ENCODE measurements at regions not wholly inside any gene's neighbourhood (a gene's known extent, or its start where the extent isn't known, plus 50 kb on each side); places are given as distances from the start of the nearest gene placed in this dataset.

DNA sequence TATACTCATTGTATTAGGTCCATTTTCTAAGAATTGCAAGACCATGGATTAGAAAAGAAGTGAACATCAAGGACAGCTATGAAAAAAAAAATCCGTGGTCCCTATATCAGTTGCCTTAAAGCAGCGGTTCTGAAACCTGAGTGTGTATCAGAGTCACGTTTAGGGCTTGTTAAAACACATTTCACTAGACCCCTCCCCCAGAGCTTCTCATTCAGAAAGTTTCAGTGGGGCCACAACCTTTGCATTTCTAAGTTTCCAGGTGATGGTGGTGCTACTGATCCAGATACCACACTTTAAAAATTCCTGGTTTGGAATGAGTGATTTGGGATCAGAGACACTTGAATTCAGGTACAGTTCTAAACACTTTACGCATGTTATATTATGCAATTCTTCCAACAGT lies 96.1 kb upstream of the PRMT6 start:
- Mint-ChIP-seq H3K4me1 (no peaks in the 10 kb centered on the region), H3K27ac (no peak overlapping the region), H3K27me3 (no peaks in the 10 kb centered on the region), H3K36me3 (ENCODE audit: low read depth) (no peaks in the 10 kb centered on the region), H3K4me3 (no peak overlapping the region), H3K9me3 (no peaks in the 10 kb centered on the region)
- intact Hi-C loops (cut with micrococcal nuclease) = loop anchor here (10.0 kb wide), 1 partner anchor 184 kb away; the partner anchor contains the start of gene NTNG1
- no peak for DNase-seq

DNA sequence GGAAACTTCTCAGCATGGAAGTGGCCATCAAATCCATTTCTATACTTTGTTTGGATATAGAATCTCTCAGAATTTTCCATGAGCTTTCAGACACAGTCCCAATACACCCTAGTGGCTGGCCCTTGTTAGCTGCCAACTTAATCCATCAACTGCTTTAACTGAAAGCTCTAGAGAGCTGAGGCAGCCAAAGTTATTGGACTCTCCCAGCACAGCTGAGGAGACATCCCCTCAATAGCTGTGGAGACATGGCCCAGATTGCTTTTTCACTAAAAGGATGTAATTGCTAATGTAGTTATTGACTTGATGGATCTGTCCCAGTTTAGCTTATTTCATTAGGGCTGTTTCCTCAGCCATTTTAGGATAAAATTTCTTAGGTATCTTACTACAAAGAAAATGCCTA lies 94.8 kb upstream of the PRMT6 start:
- no peak for DNase-seq
- no peaks in the 10 kb centered on the region for H3K4me1 Mint-ChIP-seq
- intact Hi-C loops (cut with micrococcal nuclease) = loop anchor here (10.0 kb wide), 1 partner anchor 183 kb away; the partner anchor contains the start of gene NTNG1
- H3K27ac Mint-ChIP-seq = no peak overlapping the region
- no peaks in the 10 kb centered on the region for H3K36me3 Mint-ChIP-seq (ENCODE audit: low read depth)
- H3K27me3 Mint-ChIP-seq = no peaks in the 10 kb centered on the region
- H3K4me3 Mint-ChIP-seq = no peak overlapping the region
- no peaks in the 10 kb centered on the region for H3K9me3 Mint-ChIP-seq

DNA sequence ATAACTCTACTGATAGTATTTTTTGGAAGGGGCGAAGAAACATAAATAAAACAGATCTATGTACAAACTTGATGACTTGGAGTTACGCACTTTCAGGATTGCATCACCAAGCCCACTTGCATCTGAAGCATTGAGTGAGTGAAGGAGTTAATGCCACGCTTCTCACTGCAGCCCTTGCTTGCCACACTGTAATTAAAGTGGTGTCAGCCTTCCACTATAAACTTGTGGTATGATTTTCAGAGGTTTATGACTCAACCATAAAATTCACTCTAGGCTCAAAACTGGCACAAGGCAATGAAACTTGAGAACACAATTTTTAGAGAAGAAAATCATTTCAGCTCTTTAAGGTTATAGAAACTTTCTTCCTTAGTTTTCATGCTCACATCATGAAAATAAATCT lies 93.9 kb upstream of the PRMT6 start:
- intact Hi-C loops (cut with micrococcal nuclease) = loop anchor here (10.0 kb wide), 1 partner anchor 182 kb away; the partner anchor contains the start of gene NTNG1
- Mint-ChIP-seq H3K36me3 (ENCODE audit: low read depth) (no peaks in the 10 kb centered on the region), H3K27me3 (no peaks in the 10 kb centered on the region), H3K4me1 (no peaks in the 10 kb centered on the region), H3K27ac (no peak overlapping the region), H3K9me3 (no peaks in the 10 kb centered on the region), H3K4me3 (no peak overlapping the region)
- DNase-seq = no peak

DNA sequence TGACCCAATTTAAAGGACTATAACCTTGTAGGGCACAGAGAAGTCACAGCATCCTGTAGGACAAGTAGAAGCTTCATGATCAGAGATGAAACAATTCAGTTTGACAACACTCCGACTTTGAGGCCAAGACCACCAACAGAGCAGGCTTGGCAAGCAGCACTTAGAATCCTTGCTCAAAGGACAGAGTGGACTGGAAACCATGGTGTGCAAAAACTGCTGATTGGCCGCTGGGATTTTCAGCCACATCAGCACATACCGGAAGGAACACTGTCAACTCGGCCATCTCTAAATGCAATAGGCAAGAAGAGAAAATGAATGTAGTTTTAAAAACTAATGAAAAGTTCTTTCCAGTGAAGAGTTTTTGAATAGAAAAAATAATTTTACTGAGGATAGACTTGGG lies 92.0 kb upstream of the PRMT6 start:
- Mint-ChIP-seq H3K27ac (no peak overlapping the region), H3K27me3 (no peaks in the 10 kb centered on the region), H3K4me1 (no peaks in the 10 kb centered on the region), H3K9me3 (no peaks in the 10 kb centered on the region), H3K36me3 (ENCODE audit: low read depth) (no peaks in the 10 kb centered on the region), H3K4me3 (no peak overlapping the region)
- intact Hi-C loops (cut with micrococcal nuclease) = loop anchor here (10.0 kb wide), 1 partner anchor 180 kb away; the partner anchor contains the start of gene NTNG1
- no peak for DNase-seq

DNA sequence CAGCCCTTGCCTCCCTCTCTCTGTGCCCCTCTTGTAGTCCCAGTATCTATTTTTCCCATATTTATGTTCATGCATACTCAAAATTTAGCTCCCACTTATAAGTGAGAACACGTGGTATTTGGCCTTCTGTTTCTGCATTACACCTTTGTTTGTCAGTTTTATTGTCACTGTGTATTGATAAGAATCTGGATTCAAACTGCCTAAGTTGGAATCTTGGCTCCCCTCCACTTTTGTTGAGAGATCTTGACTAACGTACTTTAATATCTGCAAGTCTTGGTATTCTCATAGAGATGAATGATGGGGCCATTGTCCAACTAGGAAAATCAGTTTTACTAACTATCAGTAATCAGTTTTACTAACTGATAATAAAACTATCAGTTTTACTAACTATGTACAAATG lies 87.8 kb upstream of the PRMT6 start:
- no peak overlapping the region for H3K27ac Mint-ChIP-seq
- intact Hi-C loops (cut with micrococcal nuclease) = loop anchor here (10.0 kb wide), 1 partner anchor 176 kb away; the partner anchor contains the start of gene NTNG1

DNA sequence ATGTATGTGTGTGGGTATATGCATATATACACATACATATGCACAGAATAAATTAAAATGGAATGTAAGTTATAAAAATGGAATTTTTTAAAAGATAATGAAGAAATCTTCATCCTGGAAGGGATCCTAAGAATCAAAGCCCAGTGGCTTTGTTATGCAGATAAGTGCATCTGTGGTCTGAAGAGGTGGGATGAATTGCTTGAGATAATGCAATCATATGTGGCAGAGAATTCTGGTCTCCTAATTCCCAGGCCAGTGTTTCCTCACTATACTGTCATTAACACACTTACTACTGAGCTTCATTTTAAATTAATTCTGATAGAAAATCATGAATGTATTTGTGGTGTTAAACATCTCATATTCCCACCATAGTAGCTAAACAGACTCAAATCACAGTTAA lies 86.7 kb upstream of the PRMT6 start:
- DNase-seq = no peak
- Mint-ChIP-seq H3K27me3 (no peaks in the 10 kb centered on the region), H3K36me3 (ENCODE audit: low read depth) (no peaks in the 10 kb centered on the region), H3K9me3 (no peaks in the 10 kb centered on the region), H3K4me1 (no peaks in the 10 kb centered on the region), H3K4me3 (no peak overlapping the region), H3K27ac (no peak overlapping the region)
- intact Hi-C loops (cut with micrococcal nuclease) = loop anchor here (10.0 kb wide), 1 partner anchor 175 kb away; the partner anchor contains the start of gene NTNG1

More for the DNA sequence above, 87.8 kb upstream of the PRMT6 start:
- Mint-ChIP-seq H3K36me3 (ENCODE audit: low read depth) (no peaks in the 10 kb centered on the region), H3K27me3 (no peaks in the 10 kb centered on the region), H3K9me3 (no peaks in the 10 kb centered on the region), H3K4me3 (no peak overlapping the region), H3K4me1 (no peaks in the 10 kb centered on the region)
- DNase-seq = no peak

DNA sequence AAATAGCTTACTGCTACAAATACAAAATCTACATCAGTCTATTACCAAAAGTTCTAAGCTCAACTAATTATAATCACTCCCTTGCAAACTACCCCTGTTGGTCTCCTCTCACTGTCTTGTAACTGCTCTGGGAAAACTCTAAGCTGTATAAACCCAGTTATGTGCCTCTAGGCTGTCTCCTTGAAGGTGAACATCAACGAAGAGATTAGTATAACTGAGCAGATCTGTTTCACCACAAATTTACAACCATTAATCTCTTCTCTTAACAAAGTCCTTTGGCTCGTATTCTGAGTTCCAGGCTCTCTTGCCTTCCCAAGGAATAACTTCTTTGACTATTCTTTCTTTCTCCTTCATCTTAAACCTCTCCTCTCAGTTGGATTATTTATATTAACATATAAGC lies 84.4 kb upstream of the PRMT6 start:
- Mint-ChIP-seq H3K27me3 (no peaks in the 10 kb centered on the region), H3K4me1 (no peaks in the 10 kb centered on the region), H3K36me3 (ENCODE audit: low read depth) (no peaks in the 10 kb centered on the region), H3K27ac (no peak overlapping the region), H3K4me3 (no peak overlapping the region), H3K9me3 (no peaks in the 10 kb centered on the region)
- intact Hi-C loops (cut with micrococcal nuclease) = no loop called here
- DNase-seq = no peak

DNA sequence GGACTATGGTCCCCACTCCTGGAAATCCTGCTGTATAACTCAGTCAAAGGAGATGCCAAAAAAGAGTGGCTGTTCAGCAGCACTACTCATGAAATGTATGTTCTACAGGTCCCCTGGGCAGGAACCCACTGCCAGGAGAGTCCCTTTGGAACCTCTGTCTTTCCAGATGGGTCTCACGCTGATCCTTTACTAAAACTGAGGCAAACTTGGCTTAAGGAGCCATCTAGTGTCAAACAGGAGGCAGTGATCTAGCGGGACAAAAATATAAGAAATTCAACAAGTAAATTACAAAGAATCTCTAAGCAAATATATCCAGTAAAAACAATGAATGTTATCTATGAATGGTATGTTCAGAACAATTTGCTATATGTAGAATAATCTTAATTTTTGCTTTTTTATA lies 80.5 kb upstream of the PRMT6 start:
- no peak overlapping the region for H3K27ac Mint-ChIP-seq
- H3K27me3 Mint-ChIP-seq = no peaks in the 10 kb centered on the region
- no peaks in the 10 kb centered on the region for H3K36me3 Mint-ChIP-seq (ENCODE audit: low read depth)
- no peaks in the 10 kb centered on the region for H3K9me3 Mint-ChIP-seq
- no peaks in the 10 kb centered on the region for H3K4me1 Mint-ChIP-seq
- no peak overlapping the region for H3K4me3 Mint-ChIP-seq
- intact Hi-C loops (cut with micrococcal nuclease) = no loop called here
- DNase-seq = no peak

DNA sequence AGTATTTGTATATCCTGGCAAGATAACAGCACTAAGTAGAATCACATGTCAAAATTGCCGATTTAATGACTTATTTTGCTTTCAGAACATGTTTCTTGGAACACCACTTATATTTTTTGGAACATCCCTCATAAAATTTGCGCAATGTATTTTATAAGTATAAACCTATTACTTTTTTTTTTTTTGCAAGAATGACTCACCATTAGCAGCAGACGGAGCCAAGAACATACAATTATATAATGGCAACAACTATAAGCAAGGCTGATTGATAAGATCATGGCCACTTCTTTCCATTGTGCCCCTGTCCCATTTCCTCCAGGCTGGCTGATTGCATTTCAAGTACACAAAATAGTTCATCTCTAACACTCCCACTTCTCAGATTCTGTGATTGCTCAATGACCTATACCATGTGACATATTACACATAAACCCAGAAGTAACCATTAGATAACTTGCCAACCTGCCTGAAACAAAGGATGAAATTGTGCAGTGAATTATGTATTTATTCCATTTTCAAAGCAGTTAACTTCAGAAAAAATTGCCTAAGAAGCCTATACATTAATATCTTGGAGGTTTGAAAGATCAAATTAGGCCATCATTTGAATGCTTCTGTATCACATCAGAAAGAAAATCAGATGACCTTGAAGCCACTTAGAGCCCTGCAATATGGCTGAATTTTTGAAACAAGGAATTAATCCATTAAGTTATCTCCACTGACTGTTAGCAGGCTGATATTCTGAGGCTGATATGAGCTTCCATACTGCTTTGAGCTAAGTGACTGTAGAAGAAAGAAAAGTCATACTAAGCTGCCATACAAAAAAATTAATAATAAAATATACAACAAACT lies 77.8 kb upstream of the PRMT6 start:
- H3K27ac Mint-ChIP-seq = no peak overlapping the region
- no peaks in the 10 kb centered on the region for H3K4me1 Mint-ChIP-seq
- H3K36me3 Mint-ChIP-seq (ENCODE audit: low read depth) = no peaks in the 10 kb centered on the region
- no peak overlapping the region for H3K4me3 Mint-ChIP-seq
- no peak for DNase-seq
- no peaks in the 10 kb centered on the region for H3K9me3 Mint-ChIP-seq
- intact Hi-C loops (cut with micrococcal nuclease) = no loop called here
- no peaks in the 10 kb centered on the region for H3K27me3 Mint-ChIP-seq

DNA sequence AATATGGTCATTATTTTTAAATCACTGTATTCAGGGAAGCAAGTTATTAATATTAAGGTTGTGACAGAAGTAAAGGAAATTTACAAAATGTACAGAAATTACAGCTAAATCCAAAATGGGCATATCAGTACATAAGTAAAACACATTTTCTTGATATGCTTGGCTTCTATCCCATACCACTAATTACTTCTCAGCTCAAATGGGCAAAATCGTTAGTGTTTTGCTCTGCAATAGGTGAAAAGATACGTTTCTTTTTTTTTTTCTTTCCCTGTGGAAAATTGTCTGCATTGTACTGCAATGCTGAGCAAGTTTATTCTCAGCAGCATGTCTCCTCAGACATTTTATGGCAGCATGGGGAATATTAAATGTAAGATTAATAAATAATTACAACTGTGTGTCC lies 77.1 kb upstream of the PRMT6 start:
- no peaks in the 10 kb centered on the region for H3K4me1 Mint-ChIP-seq
- no peak for DNase-seq
- H3K4me3 Mint-ChIP-seq = no peak overlapping the region
- H3K36me3 Mint-ChIP-seq (ENCODE audit: low read depth) = no peaks in the 10 kb centered on the region
- no peaks in the 10 kb centered on the region for H3K27me3 Mint-ChIP-seq
- no peaks in the 10 kb centered on the region for H3K9me3 Mint-ChIP-seq
- intact Hi-C loops (cut with micrococcal nuclease) = no loop called here
- H3K27ac Mint-ChIP-seq = no peak overlapping the region

DNA sequence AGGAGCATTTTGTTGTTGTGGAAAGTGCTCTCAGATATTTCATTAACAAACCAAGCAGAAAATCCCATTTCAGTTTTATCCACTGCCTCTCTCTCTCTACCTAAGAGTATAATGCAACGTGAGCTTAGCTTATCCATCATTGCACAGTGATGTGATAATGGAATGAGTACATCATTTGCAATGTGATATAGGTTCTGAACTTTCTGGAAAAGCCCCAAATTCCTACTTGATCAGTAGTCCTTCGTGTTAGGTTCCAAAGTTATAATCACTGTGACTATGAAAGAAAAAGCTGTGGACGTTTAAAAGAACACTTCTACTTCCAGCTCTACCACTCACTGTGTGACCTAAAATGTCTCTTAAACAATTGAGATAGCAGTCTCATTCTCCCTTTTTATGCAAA lies 76.4 kb upstream of the PRMT6 start:
- H3K27ac Mint-ChIP-seq = no peak overlapping the region
- H3K4me1 Mint-ChIP-seq = no peaks in the 10 kb centered on the region
- H3K4me3 Mint-ChIP-seq = no peak overlapping the region
- no peaks in the 10 kb centered on the region for H3K27me3 Mint-ChIP-seq
- no peak for DNase-seq
- intact Hi-C loops (cut with micrococcal nuclease) = no loop called here
- H3K9me3 Mint-ChIP-seq = no peaks in the 10 kb centered on the region
- H3K36me3 Mint-ChIP-seq (ENCODE audit: low read depth) = no peaks in the 10 kb centered on the region

DNA sequence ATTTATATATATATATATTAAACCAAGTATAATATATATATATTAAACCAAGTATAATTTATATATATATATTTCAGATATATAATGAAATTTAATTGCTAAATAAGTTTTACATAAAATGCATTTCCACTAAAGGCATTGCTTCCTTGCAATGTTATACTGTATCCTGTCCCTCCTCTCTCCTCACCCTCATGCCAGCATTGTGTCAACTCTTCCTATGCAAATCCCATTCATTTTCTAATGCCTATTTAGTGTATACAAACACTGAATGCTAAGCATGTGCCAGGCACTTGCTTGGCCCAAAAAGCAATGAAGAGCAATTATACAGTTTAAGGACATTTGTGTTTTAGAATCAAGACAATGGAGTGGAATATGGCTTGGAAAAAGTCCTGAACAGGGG lies 71.7 kb upstream of the PRMT6 start:
- no peaks in the 10 kb centered on the region for H3K4me1 Mint-ChIP-seq
- no peaks in the 10 kb centered on the region for H3K27me3 Mint-ChIP-seq
- DNase-seq = no peak
- intact Hi-C loops (cut with micrococcal nuclease) = no loop called here
- no peaks in the 10 kb centered on the region for H3K9me3 Mint-ChIP-seq
- H3K4me3 Mint-ChIP-seq = no peak overlapping the region
- no peak overlapping the region for H3K27ac Mint-ChIP-seq
- no peaks in the 10 kb centered on the region for H3K36me3 Mint-ChIP-seq (ENCODE audit: low read depth)

DNA sequence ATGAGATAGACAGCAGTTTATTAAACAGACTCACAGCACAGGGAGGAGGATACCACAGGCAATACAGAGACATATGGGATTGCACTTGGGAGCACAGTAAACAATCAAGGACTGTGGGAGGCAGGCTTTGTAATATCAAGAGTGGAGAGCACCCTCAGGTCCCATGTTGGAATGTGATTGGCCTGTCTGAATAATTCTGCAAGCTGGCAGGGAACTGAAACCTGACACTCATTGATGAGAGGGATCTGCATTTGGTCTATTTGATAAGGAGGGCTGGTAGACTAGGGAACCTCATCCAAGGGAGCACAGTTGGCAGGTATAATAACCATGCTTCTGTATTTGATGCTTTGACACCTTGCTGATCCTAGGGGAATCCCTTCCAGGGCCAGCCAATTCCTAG lies 69.9 kb upstream of the PRMT6 start:
- H3K27ac Mint-ChIP-seq = no peak overlapping the region
- intact Hi-C loops (cut with micrococcal nuclease) = no loop called here
- no peak overlapping the region for H3K4me3 Mint-ChIP-seq
- H3K27me3 Mint-ChIP-seq = no peaks in the 10 kb centered on the region
- H3K36me3 Mint-ChIP-seq (ENCODE audit: low read depth) = no peaks in the 10 kb centered on the region
- H3K9me3 Mint-ChIP-seq = no peaks in the 10 kb centered on the region
- no peak for DNase-seq
- no peaks in the 10 kb centered on the region for H3K4me1 Mint-ChIP-seq

DNA sequence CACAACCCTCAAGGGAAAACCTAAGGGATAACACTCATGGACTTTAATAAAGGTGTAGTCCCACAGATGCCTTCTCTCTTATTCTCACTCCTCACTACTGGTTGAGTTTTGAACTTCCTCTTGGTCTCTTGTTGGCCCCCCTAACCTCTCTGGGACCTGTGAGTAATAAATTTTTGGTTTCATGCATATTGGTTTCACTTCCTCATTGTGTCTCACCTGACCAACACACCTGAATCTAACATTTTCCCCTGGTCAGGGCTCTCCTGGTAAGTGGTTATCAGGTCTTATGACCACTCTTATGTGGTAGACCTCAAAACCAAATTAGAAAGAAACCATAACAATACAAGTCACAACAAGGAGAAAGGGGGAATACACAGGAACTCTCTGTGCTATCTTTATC lies 60.5 kb upstream of the PRMT6 start:
- no peak for DNase-seq
- Mint-ChIP-seq H3K4me3 (no peak overlapping the region), H3K9me3 (no peaks in the 10 kb centered on the region), H3K4me1 (no peaks in the 10 kb centered on the region), H3K36me3 (ENCODE audit: low read depth) (no peaks in the 10 kb centered on the region), H3K27me3 (no peaks in the 10 kb centered on the region), H3K27ac (no peak overlapping the region)
- intact Hi-C loops (cut with micrococcal nuclease) = no loop called here

All from activated CD4-positive, alpha-beta T cell treated with anti-CD3 and anti-CD28 coated beads, Interleukin-2, amount 10 ng/mL, durations not matched to agents 24 days and 14 days (primary cell).